ENCODE measurements at regions not wholly inside any gene's neighbourhood (a gene's known extent, or its start where the extent isn't known, plus 50 kb on each side); places are given as distances from the start of the nearest gene placed in this dataset.

DNA sequence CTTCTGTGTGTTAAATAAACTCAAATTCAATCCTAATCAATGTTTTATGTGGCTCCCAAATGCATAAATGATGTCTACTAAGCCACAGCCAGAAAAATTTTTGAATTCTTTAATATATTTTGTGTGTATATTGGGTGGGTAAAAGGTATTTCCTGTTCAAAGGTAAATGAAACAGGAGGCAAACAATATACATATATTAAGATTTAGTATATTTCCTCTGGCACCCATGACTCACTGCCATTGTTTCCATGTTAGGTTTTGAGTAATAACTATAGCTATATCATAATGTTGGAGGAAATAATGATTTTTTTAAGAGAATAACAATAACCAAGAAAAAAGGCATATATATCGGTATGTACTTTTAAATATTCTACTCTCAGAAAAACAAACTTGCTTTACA lies 1071.9 kb upstream of the CDH10 start:
- H3K4me3 ChIP-seq (replicated peaks; ENCODE audit: insufficient read depth, low read length) = no peak overlapping the region
- H3K27me3 ChIP-seq (ENCODE audit: insufficient read depth, poor library complexity, severe bottlenecking) = no peaks in the 10 kb centered on the region
- no peak overlapping the region for H3K27ac ChIP-seq (replicated peaks)
- TF ChIP-seq REST (IDR thresholded peaks at IDR 0.05; ENCODE audit: insufficient replicate concordance, low read depth) (no peak), POLR2AphosphoS5 (IDR thresholded peaks at IDR 0.05; ENCODE audit: low read depth) (no peak)
- DNase-seq (ENCODE audit: low read depth in 1 of 2, low spot score in 1 of 2) = no peak

- Histone ChIP-seq H3K4me3 (replicated peaks; ENCODE audit: insufficient read depth, low read length) (no peak overlapping the region), H3K27ac (replicated peaks) (no peak overlapping the region), H3K27me3 (ENCODE audit: insufficient read depth, poor library complexity, severe bottlenecking) (no peaks in the 10 kb centered on the region)
- no peak for TF ChIP-seq REST (IDR thresholded peaks at IDR 0.05; ENCODE audit: insufficient replicate concordance, low read depth)
- TF ChIP-seq GABPA (IDR thresholded peaks at IDR 0.05; ENCODE audit: low read depth) = no peak
- no peak for TF ChIP-seq POLR2AphosphoS5 (IDR thresholded peaks at IDR 0.05; ENCODE audit: low read depth)
- TF ChIP-seq, protein P1, sequence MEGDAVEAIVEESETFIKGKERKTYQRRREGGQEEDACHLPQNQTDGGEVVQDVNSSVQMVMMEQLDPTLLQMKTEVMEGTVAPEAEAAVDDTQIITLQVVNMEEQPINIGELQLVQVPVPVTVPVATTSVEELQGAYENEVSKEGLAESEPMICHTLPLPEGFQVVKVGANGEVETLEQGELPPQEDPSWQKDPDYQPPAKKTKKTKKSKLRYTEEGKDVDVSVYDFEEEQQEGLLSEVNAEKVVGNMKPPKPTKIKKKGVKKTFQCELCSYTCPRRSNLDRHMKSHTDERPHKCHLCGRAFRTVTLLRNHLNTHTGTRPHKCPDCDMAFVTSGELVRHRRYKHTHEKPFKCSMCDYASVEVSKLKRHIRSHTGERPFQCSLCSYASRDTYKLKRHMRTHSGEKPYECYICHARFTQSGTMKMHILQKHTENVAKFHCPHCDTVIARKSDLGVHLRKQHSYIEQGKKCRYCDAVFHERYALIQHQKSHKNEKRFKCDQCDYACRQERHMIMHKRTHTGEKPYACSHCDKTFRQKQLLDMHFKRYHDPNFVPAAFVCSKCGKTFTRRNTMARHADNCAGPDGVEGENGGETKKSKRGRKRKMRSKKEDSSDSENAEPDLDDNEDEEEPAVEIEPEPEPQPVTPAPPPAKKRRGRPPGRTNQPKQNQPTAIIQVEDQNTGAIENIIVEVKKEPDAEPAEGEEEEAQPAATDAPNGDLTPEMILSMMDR (IDR thresholded peaks at IDR 0.05; ENCODE audit: insufficient read depth, low read length) = no peak
- TF ChIP-seq SPI1 (IDR thresholded peaks at IDR 0.05; ENCODE audit: borderline replicate concordance, low read depth) = no peak
- DNase-seq (ENCODE audit: low read depth in 1 of 2, low spot score in 1 of 2) = peak in 1 of 2 experiments; percentile 20
Measured at GRCh38 chr5:25713259-25713658, 1068.5 kb upstream of the CDH10 start.

- TF ChIP-seq POLR2AphosphoS5 (IDR thresholded peaks at IDR 0.05; ENCODE audit: low read depth) = no peak
- TF ChIP-seq GABPA (IDR thresholded peaks at IDR 0.05; ENCODE audit: low read depth) = no peak
- no peak for TF ChIP-seq SPI1 (IDR thresholded peaks at IDR 0.05; ENCODE audit: borderline replicate concordance, low read depth)
- no peak for TF ChIP-seq REST (IDR thresholded peaks at IDR 0.05; ENCODE audit: insufficient replicate concordance, low read depth)
- TF ChIP-seq, protein P1 (IDR thresholded peaks at IDR 0.05; ENCODE audit: insufficient read depth, low read length) = no peak
Measured at GRCh38 chr5:25707093-25707492, 1062.3 kb upstream of the CDH10 start.

GRCh38 chr5:25701936-25702335 lies 1057.2 kb upstream of the CDH10 start:
- Histone ChIP-seq H3K27me3 (ENCODE audit: insufficient read depth, poor library complexity, severe bottlenecking) (no peaks in the 10 kb centered on the region), H3K4me3 (replicated peaks; ENCODE audit: insufficient read depth, low read length) (no peak overlapping the region), H3K27ac (replicated peaks) (no peak overlapping the region)
- DNase-seq (ENCODE audit: low read depth in 1 of 2, low spot score in 1 of 2) = no peak
- TF ChIP-seq, protein P1 (IDR thresholded peaks at IDR 0.05; ENCODE audit: insufficient read depth, low read length) = no peak
- TF ChIP-seq GABPA (IDR thresholded peaks at IDR 0.05; ENCODE audit: low read depth) = no peak

More at GRCh38 chr5:25707093-25707492, 1062.3 kb upstream of the CDH10 start:
- DNase-seq (ENCODE audit: low read depth in 1 of 2, low spot score in 1 of 2) = no peak
- H3K27me3 ChIP-seq (ENCODE audit: insufficient read depth, poor library complexity, severe bottlenecking) = no peaks in the 10 kb centered on the region
- no peak overlapping the region for H3K4me3 ChIP-seq (replicated peaks; ENCODE audit: insufficient read depth, low read length)
- no peak overlapping the region for H3K27ac ChIP-seq (replicated peaks)

Data from HL-60 (cell line).